Thyroid gland (tissue), 4 donors: ENCODE measurements at regions not wholly inside any gene's neighbourhood (a gene's known extent, or its start where the extent isn't known, plus 50 kb on each side); places are given as distances from the start of the nearest gene placed in this dataset.

ENCODE experiments used
- DNase-seq, 2 donors: peaks; one replicate each; pipeline ENCODE4 v3.0.0-alpha.2; 2019
- H3K27ac ChIP-seq, 3 donors: fragments of 200-600 bp; sonication (generic); 1 replicate in 2 of 3; 2 replicates in 1 of 3; pipeline ENCODE4 v1.5.1; 2016 to 2019; ENCODE audit warnings: mild to moderate bottlenecking in 1 of 3, moderate library complexity in 1 of 3
- H3K27me3 ChIP-seq: fragments of 200-600 bp; sonication (generic); one replicate; pipeline ENCODE4 v1.5.1; 2019
- H3K36me3 ChIP-seq, 2 donors: fragments of 200-600 bp; sonication (generic); one replicate each; pipeline ENCODE4 v1.5.1; 2016 to 2019
- H3K4me1 ChIP-seq, 2 donors: fragments of 200-600 bp; sonication (generic); one replicate each; pipeline ENCODE4 v1.5.1; 2017 to 2019
- H3K4me3 ChIP-seq, 3 donors: fragments of 200-600 bp; sonication (generic); replicated peaks in 1 of 3; 1 replicate in 2 of 3; 2 replicates in 1 of 3; pipeline ENCODE4 v1.5.1; 2016; ENCODE audit warnings: mild to moderate bottlenecking in 1 of 3
- H3K9me3 ChIP-seq: fragments of 200-600 bp; sonication (generic); one replicate; pipeline ENCODE4 v1.5.1; 2017
- POLR2A ChIP-seq, 2 donors: fragments of 450-650 bp; IDR thresholded peaks; one replicate each; pipeline ENCODE4 v1.6.1; 2017; ENCODE audit warnings: antibody characterized with exemption in 2 of 2, mild to moderate bottlenecking in 2 of 2, moderate library complexity in 1 of 2
- WGBS, 2 donors: methylation state at CpG; one replicate each; pipeline ENCODE4 v1.1.5; 2017; 5-methylcytosine and 5-hydroxymethylcytosine counted together
- intact Hi-C: fragments of 100-400 bp; cut with DNase I; formaldehyde crosslinking; loops from one replicate; pipeline ENCODE4 v1.15.1; 2023
- TF ChIP-seq, protein P1 (sequence below), 6 experiments: fragments of 200-600 bp in 3 of 6; fragments of 450-650 bp in 3 of 6; sonication (generic) in 3 of 6; IDR thresholded peaks; one replicate each; pipeline ENCODE4 v1.5.1; 2016 to 2019; ENCODE audit warnings: antibody characterized with exemption in 6 of 6, mild to moderate bottlenecking in 2 of 6, inconsistent platforms in 1 of 6, moderate library complexity in 1 of 6

DNA sequence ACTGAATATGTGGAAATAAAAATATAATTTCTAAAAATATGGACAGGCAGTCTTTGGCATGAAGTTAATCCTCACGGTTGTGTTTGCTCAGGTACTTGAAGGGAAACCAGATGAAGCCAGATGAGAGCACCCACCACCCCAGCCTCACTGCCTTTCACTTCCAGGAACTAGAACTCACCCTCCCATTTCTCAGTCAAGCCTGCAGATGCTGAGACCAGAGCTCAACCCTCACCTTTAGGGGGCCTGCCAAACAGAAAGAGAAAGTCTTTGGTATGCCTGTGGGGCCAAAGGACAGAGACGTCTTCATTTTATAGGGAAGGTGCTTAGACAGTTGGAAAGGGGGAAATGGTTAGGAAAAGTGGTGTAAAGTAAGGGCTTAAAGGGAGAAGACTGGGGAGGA lies 252.8 kb upstream of the PLET1 start:
- no peak overlapping the region for H3K4me3 ChIP-seq
- DNase-seq, result no peak
- H3K4me1 ChIP-seq, result no peaks in the 10 kb centered on the region
- no peaks in the 10 kb centered on the region for H3K36me3 ChIP-seq
- H3K27ac ChIP-seq, result no peak overlapping the region
- intact Hi-C loops, result no loop called here
- H3K27me3 ChIP-seq, result no peaks in the 10 kb centered on the region
- H3K9me3 ChIP-seq, result no peaks in the 10 kb centered on the region
- no peak for TF ChIP-seq POLR2A (IDR thresholded peaks at IDR 0.05)
- TF ChIP-seq, protein P1, sequence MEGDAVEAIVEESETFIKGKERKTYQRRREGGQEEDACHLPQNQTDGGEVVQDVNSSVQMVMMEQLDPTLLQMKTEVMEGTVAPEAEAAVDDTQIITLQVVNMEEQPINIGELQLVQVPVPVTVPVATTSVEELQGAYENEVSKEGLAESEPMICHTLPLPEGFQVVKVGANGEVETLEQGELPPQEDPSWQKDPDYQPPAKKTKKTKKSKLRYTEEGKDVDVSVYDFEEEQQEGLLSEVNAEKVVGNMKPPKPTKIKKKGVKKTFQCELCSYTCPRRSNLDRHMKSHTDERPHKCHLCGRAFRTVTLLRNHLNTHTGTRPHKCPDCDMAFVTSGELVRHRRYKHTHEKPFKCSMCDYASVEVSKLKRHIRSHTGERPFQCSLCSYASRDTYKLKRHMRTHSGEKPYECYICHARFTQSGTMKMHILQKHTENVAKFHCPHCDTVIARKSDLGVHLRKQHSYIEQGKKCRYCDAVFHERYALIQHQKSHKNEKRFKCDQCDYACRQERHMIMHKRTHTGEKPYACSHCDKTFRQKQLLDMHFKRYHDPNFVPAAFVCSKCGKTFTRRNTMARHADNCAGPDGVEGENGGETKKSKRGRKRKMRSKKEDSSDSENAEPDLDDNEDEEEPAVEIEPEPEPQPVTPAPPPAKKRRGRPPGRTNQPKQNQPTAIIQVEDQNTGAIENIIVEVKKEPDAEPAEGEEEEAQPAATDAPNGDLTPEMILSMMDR (IDR thresholded peaks at IDR 0.05), result no peak
- 67 to 68% methylated on average over 2 of the region's 2 CpGs for WGBS, 2 donors

DNA sequence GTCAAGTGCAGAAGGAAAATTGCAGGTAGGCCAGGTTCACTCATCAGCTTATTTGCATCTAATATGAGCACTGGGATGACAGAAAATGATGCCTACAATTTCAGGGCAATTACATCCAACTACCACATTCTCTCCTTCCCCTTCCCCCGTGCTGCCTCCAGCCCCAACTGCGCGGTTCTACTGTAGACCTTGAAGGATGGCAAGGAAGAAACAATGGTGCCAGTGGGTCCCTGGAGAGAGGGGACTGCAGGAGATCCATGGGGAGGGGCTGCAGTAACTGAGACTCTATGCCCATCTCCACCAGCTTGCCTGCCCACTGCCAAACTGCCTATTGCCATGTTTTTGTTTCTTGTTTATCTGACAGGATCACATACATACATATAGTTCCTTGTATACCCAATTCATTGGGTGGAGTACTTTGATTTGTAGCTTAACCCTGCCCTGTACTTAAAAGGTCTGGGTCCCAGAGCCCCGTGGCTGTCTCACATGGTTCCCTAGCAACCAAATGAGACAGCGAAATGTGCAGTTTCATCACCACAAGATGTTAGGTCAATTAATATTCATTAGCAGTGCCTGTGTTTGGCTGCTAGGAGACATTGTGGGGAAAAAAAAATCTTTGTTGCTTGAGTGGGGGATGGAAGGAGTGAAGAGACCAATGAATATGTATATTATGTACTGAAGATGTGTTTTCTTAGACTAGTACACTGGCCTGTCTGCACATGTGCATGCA lies 253.5 kb upstream of the PLET1 start:
- Histone ChIP-seq H3K36me3 (no peaks in the 10 kb centered on the region), H3K27me3 (no peaks in the 10 kb centered on the region), H3K27ac (no peak overlapping the region), H3K4me1 (no peaks in the 10 kb centered on the region), H3K9me3 (no peaks in the 10 kb centered on the region), H3K4me3 (no peak overlapping the region)
- 68 to 78% methylated on average over 5 of the region's 5 CpGs for WGBS, 2 donors
- intact Hi-C loops, result no loop called here
- no peak for TF ChIP-seq POLR2A (IDR thresholded peaks at IDR 0.05)
- TF ChIP-seq, protein P1 (IDR thresholded peaks at IDR 0.05), result no peak
- DNase-seq, result no peak

DNA sequence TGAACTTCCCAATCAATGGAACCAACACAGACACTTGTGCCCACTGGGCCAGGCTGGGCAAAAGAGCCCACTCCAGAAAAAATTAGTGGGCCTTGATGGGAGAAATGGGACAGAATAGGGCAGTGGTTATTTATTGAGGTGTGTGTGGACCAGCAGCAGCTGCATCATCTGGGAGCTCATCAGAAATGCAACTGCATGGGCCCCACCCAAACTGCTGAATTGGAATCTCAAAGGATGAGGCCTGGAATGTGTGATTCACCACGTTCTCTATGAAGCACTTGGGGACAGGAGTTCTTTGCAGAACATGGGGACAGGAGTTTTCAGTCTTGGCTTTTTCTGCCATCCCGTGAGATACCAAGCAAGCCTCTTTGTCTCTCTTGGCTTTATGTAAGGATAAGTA lies 255.6 kb upstream of the PLET1 start:
- Histone ChIP-seq H3K4me3 (no peak overlapping the region), H3K36me3 (no peaks in the 10 kb centered on the region), H3K27me3 (no peaks in the 10 kb centered on the region), H3K9me3 (no peaks in the 10 kb centered on the region), H3K27ac (no peak overlapping the region), H3K4me1 (no peaks in the 10 kb centered on the region)
- DNase-seq, result no peak
- TF ChIP-seq, protein P1 (IDR thresholded peaks at IDR 0.05), result no peak
- no peak for TF ChIP-seq POLR2A (IDR thresholded peaks at IDR 0.05)
- intact Hi-C loops, result no loop called here
- WGBS, 2 donors, result 73 to 86% methylated on average over 2 of the region's 2 CpGs

DNA sequence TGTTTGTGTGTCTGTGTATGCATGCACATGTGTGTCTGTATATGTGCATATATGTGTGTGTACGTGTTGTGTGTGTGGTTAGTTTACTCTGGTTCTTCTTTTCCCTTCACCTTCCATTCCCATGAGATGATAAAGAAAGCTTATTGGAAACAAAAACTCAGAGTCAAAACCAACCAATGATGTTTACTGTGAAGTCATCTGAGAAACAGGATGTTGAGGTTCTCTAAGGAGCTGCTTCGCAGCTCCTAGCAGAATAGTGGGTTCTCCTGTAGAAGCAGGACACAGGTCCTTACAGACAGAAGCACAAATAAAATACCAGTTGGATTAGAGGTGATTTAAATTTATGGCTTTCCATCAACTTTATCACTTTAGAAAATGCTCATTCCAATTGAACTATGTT lies 256.1 kb upstream of the PLET1 start:
- no peaks in the 10 kb centered on the region for H3K36me3 ChIP-seq
- no peaks in the 10 kb centered on the region for H3K4me1 ChIP-seq
- TF ChIP-seq, protein P1 (IDR thresholded peaks at IDR 0.05), result no peak
- TF ChIP-seq POLR2A (IDR thresholded peaks at IDR 0.05), result no peak
- H3K4me3 ChIP-seq, result no peak overlapping the region
- WGBS, 2 donors, result 86 to 95% methylated on average over 2 of the region's 2 CpGs
- no peak for DNase-seq
- no peak overlapping the region for H3K27ac ChIP-seq
- H3K9me3 ChIP-seq, result no peaks in the 10 kb centered on the region
- intact Hi-C loops, result no loop called here
- H3K27me3 ChIP-seq, result no peaks in the 10 kb centered on the region

DNA sequence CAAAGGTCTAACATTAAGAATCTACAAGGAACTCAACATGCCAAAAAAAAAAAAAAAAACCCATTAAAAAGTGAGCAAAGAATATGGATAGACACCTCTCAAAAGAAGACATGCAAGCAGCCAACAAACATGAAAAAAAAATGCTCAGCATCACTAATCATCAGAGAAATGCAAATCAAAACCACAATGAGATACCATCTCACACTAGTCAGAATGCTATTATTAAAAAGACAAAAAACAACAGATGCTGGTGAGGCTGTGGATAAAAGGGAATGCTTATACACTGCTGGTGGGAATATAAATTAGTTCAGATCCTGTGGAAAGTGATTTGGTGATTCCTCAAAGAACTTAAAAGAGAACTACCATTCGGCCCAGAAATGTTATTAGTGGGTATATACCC lies 257.7 kb upstream of the PLET1 start:
- WGBS, 2 donors, result 93 to 100% methylated on average over 1 of the region's 1 CpG
- intact Hi-C loops, result no loop called here

More for the DNA sequence above, 257.7 kb upstream of the PLET1 start:
- H3K9me3 ChIP-seq, result no peaks in the 10 kb centered on the region
- no peak for TF ChIP-seq POLR2A (IDR thresholded peaks at IDR 0.05)
- TF ChIP-seq, protein P1 (IDR thresholded peaks at IDR 0.05), result no peak
- no peaks in the 10 kb centered on the region for H3K36me3 ChIP-seq
- peaks cover 0 to 2% of the 10 kb centered on the region in 2 donors for H3K4me1 ChIP-seq
- no peak overlapping the region for H3K4me3 ChIP-seq
- no peak for DNase-seq
- H3K27ac ChIP-seq, result no peak overlapping the region
- H3K27me3 ChIP-seq, result no peaks in the 10 kb centered on the region
